Mesenchymal stem cell (in vitro differentiated cells and primary cell): ENCODE measurements at regions not wholly inside any gene's neighbourhood (a gene's known extent, or its start where the extent isn't known, plus 50 kb on each side); places are given as distances from the start of the nearest gene placed in this dataset.

Source experiments
- DNase-seq: peaks from one replicate; pipeline ENCODE4 v3.0.0-alpha.2; 2013
- H2AFZ ChIP-seq: one replicate; pipeline ENCODE4 v1.6.1; 2013; ENCODE audit warnings: low read depth, mild to moderate bottlenecking, control low read depth, inconsistent platforms, low read length, moderate library complexity
- H2AK5ac ChIP-seq: 2 replicates; pipeline ENCODE4 v1.6.1; 2013; ENCODE audit warnings: low read length, moderate library complexity, mild to moderate bottlenecking, inconsistent platforms; ENCODE audit not compliant: severe bottlenecking
- H2BK120ac ChIP-seq: one replicate; pipeline ENCODE4 v1.6.1; 2013; ENCODE audit warnings: low read depth, mild to moderate bottlenecking, inconsistent platforms, low read length, moderate library complexity
- H2BK12ac ChIP-seq, 2 experiments: one replicate each; pipeline ENCODE4 v1.6.1; 2013; ENCODE audit warnings: inconsistent platforms in 2 of 2, low read length in 2 of 2, mild to moderate bottlenecking in 2 of 2, moderate library complexity in 2 of 2, control low read depth in 1 of 2
- H2BK15ac ChIP-seq: one replicate; pipeline ENCODE4 v1.6.1; 2013; ENCODE audit warnings: mild to moderate bottlenecking, low read depth, inconsistent platforms; ENCODE audit not compliant: poor library complexity, severe bottlenecking
- H2BK5ac ChIP-seq: 2 replicates; pipeline ENCODE4 v1.6.1; 2013; ENCODE audit warnings: low read depth, mild to moderate bottlenecking, low read length, control low read depth, inconsistent platforms; ENCODE audit not compliant: poor library complexity, severe bottlenecking
- H3K14ac ChIP-seq, 2 experiments: one replicate each; pipeline ENCODE4 v1.6.1; 2013; ENCODE audit warnings: inconsistent platforms in 2 of 2, low read length in 2 of 2, control low read depth in 1 of 2, mild to moderate bottlenecking in 1 of 2, moderate library complexity in 1 of 2
- H3K18ac ChIP-seq, 2 experiments: one replicate each; pipeline ENCODE4 v1.6.1; 2013; ENCODE audit warnings: inconsistent platforms in 2 of 2, low read length in 2 of 2, control low read depth in 1 of 2, low read depth in 1 of 2, mild to moderate bottlenecking in 1 of 2
- H3K23ac ChIP-seq, 2 experiments: one replicate each; pipeline ENCODE4 v1.6.1; 2013; ENCODE audit warnings: inconsistent platforms in 2 of 2, low read length in 2 of 2, mild to moderate bottlenecking in 2 of 2, moderate library complexity in 2 of 2, control low read depth in 1 of 2
- H3K27ac ChIP-seq: 2 replicates; pipeline ENCODE4 v1.5.1; 2013; ENCODE audit warnings: mild to moderate bottlenecking, moderate library complexity, low read length, control low read depth, inconsistent platforms; ENCODE audit not compliant: poor library complexity, severe bottlenecking
- H3K27me3 ChIP-seq, 2 experiments: 2 replicates each; pipeline versions ENCODE4 v1.6.1 to v1.7.0; 2013; ENCODE audit warnings: low read length in 2 of 2, mild to moderate bottlenecking in 2 of 2, moderate library complexity in 2 of 2, control low read depth in 1 of 2, inconsistent platforms in 1 of 2; ENCODE audit not compliant: control insufficient read depth in 1 of 2, insufficient read depth in 1 of 2
- H3K36me3 ChIP-seq, 2 experiments: 2 replicates each; pipeline versions ENCODE4 v1.6.1 to v1.7.0; 2013; ENCODE audit warnings: low read length in 2 of 2, control low read depth in 1 of 2, inconsistent platforms in 1 of 2, low read depth in 1 of 2, mild to moderate bottlenecking in 1 of 2; ENCODE audit not compliant: insufficient read depth in 2 of 2, control insufficient read depth in 1 of 2
- H3K4ac ChIP-seq, 2 experiments: one replicate each; pipeline ENCODE4 v1.6.1; 2013; ENCODE audit warnings: inconsistent platforms in 2 of 2, low read length in 2 of 2, mild to moderate bottlenecking in 2 of 2, moderate library complexity in 2 of 2, control low read depth in 1 of 2, low read depth in 1 of 2
- H3K4me1 ChIP-seq: 2 replicates; pipeline ENCODE4 v1.6.1; 2013; ENCODE audit warnings: low read depth, low read length, control low read depth; ENCODE audit not compliant: control insufficient read depth, insufficient read depth
- H3K4me2 ChIP-seq: 2 replicates; pipeline ENCODE4 v1.6.1; 2013; ENCODE audit warnings: low read length, mild to moderate bottlenecking, inconsistent platforms; ENCODE audit not compliant: poor library complexity, severe bottlenecking
- H3K4me3 ChIP-seq, 2 experiments: 2 replicates each; pipeline versions ENCODE4 v1.5.1 to v1.7.0; 2013; ENCODE audit warnings: low read length in 2 of 2, mild to moderate bottlenecking in 2 of 2, control low read depth in 1 of 2, low read depth in 1 of 2; ENCODE audit not compliant: insufficient read depth in 1 of 2
- H3K79me1 ChIP-seq: replicated peaks from 2 replicates; pipeline ENCODE4 v1.6.1; 2013; ENCODE audit warnings: mild to moderate bottlenecking, control low read depth, low read length, inconsistent platforms; ENCODE audit not compliant: poor library complexity, severe bottlenecking
- H3K9ac ChIP-seq: 2 replicates; pipeline ENCODE4 v1.7.0; 2013; ENCODE audit warnings: mild to moderate bottlenecking, low read length, moderate library complexity
- H3K9me3 ChIP-seq: 2 replicates; pipeline ENCODE4 v1.7.0; 2013; ENCODE audit warnings: mild to moderate bottlenecking, low read length; ENCODE audit not compliant: control insufficient read depth
- H4K8ac ChIP-seq: one replicate; pipeline ENCODE4 v1.6.1; 2013; ENCODE audit warnings: inconsistent platforms, mild to moderate bottlenecking, low read length, moderate library complexity
- H4K91ac ChIP-seq: one replicate; pipeline ENCODE4 v1.6.1; 2013; ENCODE audit warnings: mild to moderate bottlenecking, low read length, inconsistent platforms
- WGBS: methylation state at CpG from one replicate; pipeline ENCODE4 v1.1.7; 2013; ENCODE audit warnings: mixed read lengths; 5-methylcytosine and 5-hydroxymethylcytosine counted together

- Histone ChIP-seq H3K23ac (no peak overlapping the region), H2BK12ac (no peak overlapping the region), H3K9me3 (peaks cover 5% of the 10 kb centered on the region), H2AK5ac (no peak overlapping the region), H2BK120ac (no peak overlapping the region), H2AFZ (no peak overlapping the region), H3K4ac (no peak overlapping the region), H3K79me1 (no peaks in the 10 kb centered on the region), H3K4me3 (no peak overlapping the region), H4K8ac (no peak overlapping the region), H2BK5ac (no peak overlapping the region), H2BK15ac (no peak overlapping the region), H3K9ac (no peak overlapping the region), H3K4me1 (no peaks in the 10 kb centered on the region), H3K18ac (no peak overlapping the region), H4K91ac (no peak overlapping the region), H3K27ac (no peak overlapping the region), H3K4me2 (no peak overlapping the region), H3K36me3 (no peaks in the 10 kb centered on the region), H3K27me3 (no peaks in the 10 kb centered on the region), H3K14ac (no peak overlapping the region)
- DNase-seq, result no peak
- WGBS, result 100% methylated on average over 2 of the region's 2 CpGs
Observed at GRCh38 chr5:118199801-118200200, 788.5 kb downstream of the DTWD2 start.

GRCh38 chr5:118196229-118196628 lies 792.1 kb downstream of the DTWD2 start:
- Histone ChIP-seq H3K14ac (no peak overlapping the region), H2BK120ac (no peak overlapping the region), H2BK12ac (no peak overlapping the region), H4K91ac (no peak overlapping the region), H2BK5ac (no peak overlapping the region), H3K4me2 (no peak overlapping the region), H3K9ac (no peak overlapping the region), H2BK15ac (no peak overlapping the region), H3K27ac (no peak overlapping the region), H3K23ac (no peak overlapping the region), H3K36me3 (no peaks in the 10 kb centered on the region), H3K18ac (no peak overlapping the region), H3K9me3 (no peaks in the 10 kb centered on the region), H3K79me1 (no peaks in the 10 kb centered on the region), H4K8ac (no peak overlapping the region), H3K27me3 (no peaks in the 10 kb centered on the region), H2AFZ (no peak overlapping the region), H3K4ac (no peak overlapping the region), H3K4me1 (no peaks in the 10 kb centered on the region), H3K4me3 (no peak overlapping the region), H2AK5ac (no peak overlapping the region)
- 83% methylated on average over 1 of the region's 2 CpGs for WGBS
- DNase-seq, result no peak

GRCh38 chr5:118195211-118195610 lies 793.1 kb downstream of the DTWD2 start:
- Histone ChIP-seq H3K79me1 (no peaks in the 10 kb centered on the region), H3K9me3 (no peaks in the 10 kb centered on the region), H3K27me3 (no peaks in the 10 kb centered on the region), H4K8ac (no peak overlapping the region), H2AFZ (no peak overlapping the region), H2AK5ac (no peak overlapping the region), H3K4me2 (no peak overlapping the region), H3K18ac (no peak overlapping the region), H2BK5ac (no peak overlapping the region), H2BK15ac (no peak overlapping the region), H3K9ac (peak overlapping the region; percentile 30), H3K4me1 (no peaks in the 10 kb centered on the region), H3K4me3 (peak overlapping the region in 1 of 2 experiments; percentile 46), H3K23ac (no peak overlapping the region), H3K27ac (no peak overlapping the region), H2BK12ac (no peak overlapping the region), H4K91ac (no peak overlapping the region), H3K4ac (no peak overlapping the region), H2BK120ac (no peak overlapping the region), H3K36me3 (no peaks in the 10 kb centered on the region), H3K14ac (no peak overlapping the region)
- DNase-seq, result peak; percentile 53
- 33% methylated on average over 4 of the region's 4 CpGs for WGBS

- Histone ChIP-seq H2BK15ac (no peak overlapping the region), H2BK120ac (no peak overlapping the region), H3K9ac (no peak overlapping the region), H3K36me3 (no peaks in the 10 kb centered on the region), H4K91ac (no peak overlapping the region), H3K79me1 (no peaks in the 10 kb centered on the region), H3K4me3 (no peak overlapping the region), H3K18ac (no peak overlapping the region), H3K14ac (no peak overlapping the region), H2BK12ac (no peak overlapping the region), H2BK5ac (no peak overlapping the region), H3K27ac (no peak overlapping the region), H3K4me1 (no peaks in the 10 kb centered on the region), H2AK5ac (no peak overlapping the region), H2AFZ (no peak overlapping the region), H3K23ac (no peak overlapping the region), H3K9me3 (no peaks in the 10 kb centered on the region), H3K4me2 (no peak overlapping the region), H3K27me3 (no peaks in the 10 kb centered on the region), H3K4ac (no peak overlapping the region), H4K8ac (no peak overlapping the region)
- DNase-seq, result no peak
- WGBS, result 100% methylated on average over 1 of the region's 2 CpGs
Observed at GRCh38 chr5:118193194-118193905, 795.0 kb downstream of the DTWD2 start.
